Hepatocyte (in vitro differentiated cells): ENCODE measurements at regions not wholly inside any gene's neighbourhood (a gene's known extent, or its start where the extent isn't known, plus 50 kb on each side); places are given as distances from the start of the nearest gene placed in this dataset.

Experiments used
- DNase-seq: peaks from one replicate; pipeline ENCODE4 v3.0.0-alpha.2; 2016; ENCODE audit warnings: low spot score
- H2AFZ ChIP-seq: fragments of 200-600 bp; sonication (generic); 2 replicates; pipeline ENCODE4 v1.6.0; 2016; ENCODE audit warnings: antibody characterized with exemption, mild to moderate bottlenecking
- H3K27ac ChIP-seq: fragments of 200-600 bp; sonication (generic); 2 replicates; pipeline ENCODE4 v1.5.1; 2016; ENCODE audit warnings: mild to moderate bottlenecking
- H3K27me3 ChIP-seq: fragments of 200-600 bp; sonication (generic); 2 replicates; pipeline ENCODE4 v1.6.1; 2016
- H3K36me3 ChIP-seq: fragments of 200-600 bp; sonication (generic); replicated peaks from 2 replicates; pipeline ENCODE4 v1.5.1; 2016; ENCODE audit warnings: low read depth; ENCODE audit not compliant: insufficient read depth
- H3K4me1 ChIP-seq: fragments of 200-600 bp; sonication (generic); 2 replicates; pipeline ENCODE4 v1.5.1; 2016; ENCODE audit warnings: mild to moderate bottlenecking, moderate library complexity; ENCODE audit not compliant: insufficient read depth
- H3K4me2 ChIP-seq: fragments of 200-600 bp; sonication (generic); 2 replicates; pipeline ENCODE4 v1.6.0; 2016
- H3K4me3 ChIP-seq: fragments of 200-600 bp; sonication (generic); 2 replicates; pipeline ENCODE4 v1.5.1; 2016; ENCODE audit warnings: mild to moderate bottlenecking
- H3K79me2 ChIP-seq: fragments of 200-600 bp; sonication (generic); 2 replicates; pipeline ENCODE4 v1.6.0; 2017; ENCODE audit warnings: mild to moderate bottlenecking
- H3K9me2 ChIP-seq: fragments of 200-600 bp; sonication (generic); replicated peaks from 2 replicates; pipeline ENCODE4 v1.6.0; 2017; ENCODE audit warnings: mild to moderate bottlenecking; ENCODE audit not compliant: insufficient read depth
- H3K9me3 ChIP-seq: fragments of 200-600 bp; sonication (generic); 2 replicates; pipeline ENCODE4 v1.5.1; 2016; ENCODE audit warnings: low read depth, mild to moderate bottlenecking
- H4K20me1 ChIP-seq: fragments of 200-600 bp; sonication (generic); 2 replicates; pipeline ENCODE4 v1.6.0; 2016; ENCODE audit warnings: mild to moderate bottlenecking; ENCODE audit not compliant: insufficient read depth, poor library complexity, severe bottlenecking
- CTCF ChIP-seq: fragments of 200-600 bp; sonication (generic); IDR thresholded peaks from 2 replicates; pipeline ENCODE4 v1.5.1; 2016; ENCODE audit warnings: antibody characterized with exemption, mild to moderate bottlenecking; ENCODE audit not compliant: poor library complexity
- EZH2 ChIP-seq: fragments of 200-600 bp; sonication (generic); IDR thresholded peaks from 2 replicates; pipeline ENCODE4 v1.6.1; 2016; ENCODE audit warnings: antibody characterized with exemption, mild to moderate bottlenecking, borderline replicate concordance
- EZH2phosphoT487 ChIP-seq: fragments of 200-600 bp; sonication (generic); IDR thresholded peaks from one replicate; pipeline ENCODE4 v1.6.1; 2018; ENCODE audit warnings: antibody characterized with exemption, mild to moderate bottlenecking, low read depth, moderate library complexity; ENCODE audit not compliant: unreplicated experiment, severe bottlenecking
- WGBS: methylation state at CpG from one replicate; pipeline ENCODE4 v1.1.6; 2016; ENCODE audit warnings: low lambda C conversion rate; ENCODE audit errors: missing lambda C conversion rate; 5-methylcytosine and 5-hydroxymethylcytosine counted together

GRCh38 chr7:19567011-19567410, 141.8 kb downstream of the POLR1F start:
- no peaks in the 10 kb centered on the region for H3K79me2 ChIP-seq
- H3K27me3 ChIP-seq: no peaks in the 10 kb centered on the region
- no peaks in the 10 kb centered on the region for H4K20me1 ChIP-seq
- H3K4me1 ChIP-seq: no peaks in the 10 kb centered on the region
- no peaks in the 10 kb centered on the region for H3K9me3 ChIP-seq
- no peak overlapping the region for H2AFZ ChIP-seq
- H3K4me3 ChIP-seq: no peak overlapping the region
- DNase-seq: no peak
- 97% methylated on average over 4 of the region's 4 CpGs for WGBS
- no peaks in the 10 kb centered on the region for H3K36me3 ChIP-seq
- TF ChIP-seq CTCF: no peak
- no peak for TF ChIP-seq EZH2
- TF ChIP-seq EZH2phosphoT487: no peak
- no peak overlapping the region for H3K27ac ChIP-seq
- H3K9me2 ChIP-seq: no peaks in the 10 kb centered on the region
- no peak overlapping the region for H3K4me2 ChIP-seq

GRCh38 chr7:19565602-19566001, 143.2 kb downstream of the POLR1F start:
- no peaks in the 10 kb centered on the region for H4K20me1 ChIP-seq
- DNase-seq: no peak
- H2AFZ ChIP-seq: no peak overlapping the region
- H3K79me2 ChIP-seq: no peaks in the 10 kb centered on the region
- H3K27ac ChIP-seq: no peak overlapping the region
- no peak overlapping the region for H3K4me2 ChIP-seq
- TF ChIP-seq EZH2phosphoT487 (no peak), CTCF (no peak), EZH2 (no peak)
- no peaks in the 10 kb centered on the region for H3K27me3 ChIP-seq
- no peaks in the 10 kb centered on the region for H3K9me3 ChIP-seq
- H3K4me3 ChIP-seq: no peak overlapping the region
- H3K36me3 ChIP-seq: no peaks in the 10 kb centered on the region
- H3K9me2 ChIP-seq: no peaks in the 10 kb centered on the region
- H3K4me1 ChIP-seq: no peaks in the 10 kb centered on the region

- Histone ChIP-seq H3K79me2 (no peaks in the 10 kb centered on the region), H3K9me3 (no peaks in the 10 kb centered on the region), H4K20me1 (no peaks in the 10 kb centered on the region), H3K27me3 (no peaks in the 10 kb centered on the region), H3K9me2 (no peaks in the 10 kb centered on the region), H3K4me1 (no peaks in the 10 kb centered on the region), H2AFZ (no peak overlapping the region), H3K27ac (peak overlapping the region; percentile 76), H3K4me3 (no peak overlapping the region), H3K4me2 (peak overlapping the region; percentile 1), H3K36me3 (no peaks in the 10 kb centered on the region)
- no peak for TF ChIP-seq EZH2phosphoT487
- TF ChIP-seq EZH2: no peak
- no peak for TF ChIP-seq CTCF
- WGBS: 72% methylated on average over 3 of the region's 3 CpGs
- DNase-seq: no peak
Measured at GRCh38 chr7:19561121-19561805, 147.6 kb downstream of the POLR1F start.
